K562 (cell line): ENCODE measurements at regions not wholly inside any gene's neighbourhood (a gene's known extent, or its start where the extent isn't known, plus 50 kb on each side); places are given as distances from the start of the nearest gene placed in this dataset.

Experiments used
- POLR3A ChIP-seq: IDR thresholded peaks from 2 replicates; pipeline ENCODE4 v1.6.1; 2011; ENCODE audit warnings: borderline replicate concordance, mild to moderate bottlenecking, moderate library complexity; ENCODE audit not compliant: insufficient read length, insufficient read depth; ENCODE audit errors: extremely low read depth
- SMAD3 ChIP-seq: fragments of 450-650 bp; formaldehyde crosslinking; conservative IDR thresholded peaks from 2 replicates; pipeline ENCODE4 v1.4.0; 2020; ENCODE audit warnings: mild to moderate bottlenecking
- SMAD4 ChIP-seq: fragments of 250-450 bp; sonication (Bioruptor Pico); conservative IDR thresholded peaks from 2 replicates; pipeline ENCODE4 v1.8.0; 2021; ENCODE audit warnings: inconsistent platforms, mild to moderate bottlenecking, moderate library complexity
- USF1 ChIP-seq: sonication (generic); formaldehyde crosslinking; IDR thresholded peaks from 2 replicates; pipeline ENCODE4 v1.9.0; 2022; ENCODE audit warnings: mild to moderate bottlenecking, missing genetic modification reagents
- ZNF23 ChIP-seq: fragments of 250-450 bp; sonication (Bioruptor Pico); IDR thresholded peaks from 2 replicates; pipeline ENCODE4 v1.4.0; 2020; ENCODE audit warnings: mild to moderate bottlenecking
- ZNF311 ChIP-seq: fragments of 250-450 bp; sonication (Bioruptor Pico); IDR thresholded peaks from 2 replicates; pipeline ENCODE4 v1.4.0; 2020; ENCODE audit warnings: mild to moderate bottlenecking, moderate library complexity
- ZNF583 ChIP-seq: fragments of 250-450 bp; sonication (Bioruptor Pico); IDR thresholded peaks from 2 replicates; pipeline ENCODE4 v1.4.0; 2020
- TF ChIP-seq, protein P1 (sequence below), 2 experiments: fragments of 150-350 bp in 1 of 2; IDR thresholded peaks; 2 replicates each; pipeline ENCODE4 v1.6.1; 2012 to 2016; ENCODE audit warnings: low read depth in 2 of 2, low read length in 2 of 2, mild to moderate bottlenecking in 1 of 2, moderate library complexity in 1 of 2

DNA sequence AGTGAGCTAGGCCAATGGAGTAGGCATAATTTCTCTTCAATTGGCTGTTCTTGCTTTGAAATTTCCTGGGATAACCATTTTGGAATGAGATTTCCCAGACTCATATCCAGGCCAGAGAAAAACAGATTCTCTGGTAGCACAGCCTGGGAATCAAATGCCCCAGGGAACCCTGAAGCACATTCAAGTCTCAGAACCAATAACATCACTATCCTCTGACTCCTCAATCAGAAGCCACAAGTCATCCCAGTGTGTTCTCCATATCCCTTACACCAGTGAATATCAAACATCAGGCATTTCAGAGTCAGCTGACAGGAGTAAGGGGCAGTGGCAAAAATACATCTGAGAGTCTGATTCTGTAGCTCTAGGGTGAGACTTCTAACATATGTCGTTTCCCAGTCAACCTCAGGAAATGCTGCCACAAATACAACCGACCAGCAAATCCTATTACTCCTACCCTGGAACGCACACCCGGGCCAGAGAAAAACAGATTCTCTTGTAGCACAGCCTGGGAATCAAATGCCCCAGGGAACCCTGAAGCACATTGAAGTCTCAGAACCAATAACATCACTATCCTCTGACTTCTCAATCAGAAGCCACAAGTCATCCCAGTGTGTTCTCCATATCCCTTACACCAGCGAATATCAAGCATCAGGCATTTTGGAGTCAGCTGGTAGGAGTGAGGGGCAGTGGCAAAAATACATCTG is 537.7 kb upstream of the NMUR2 start (continued):
- TF ChIP-seq, protein P1, sequence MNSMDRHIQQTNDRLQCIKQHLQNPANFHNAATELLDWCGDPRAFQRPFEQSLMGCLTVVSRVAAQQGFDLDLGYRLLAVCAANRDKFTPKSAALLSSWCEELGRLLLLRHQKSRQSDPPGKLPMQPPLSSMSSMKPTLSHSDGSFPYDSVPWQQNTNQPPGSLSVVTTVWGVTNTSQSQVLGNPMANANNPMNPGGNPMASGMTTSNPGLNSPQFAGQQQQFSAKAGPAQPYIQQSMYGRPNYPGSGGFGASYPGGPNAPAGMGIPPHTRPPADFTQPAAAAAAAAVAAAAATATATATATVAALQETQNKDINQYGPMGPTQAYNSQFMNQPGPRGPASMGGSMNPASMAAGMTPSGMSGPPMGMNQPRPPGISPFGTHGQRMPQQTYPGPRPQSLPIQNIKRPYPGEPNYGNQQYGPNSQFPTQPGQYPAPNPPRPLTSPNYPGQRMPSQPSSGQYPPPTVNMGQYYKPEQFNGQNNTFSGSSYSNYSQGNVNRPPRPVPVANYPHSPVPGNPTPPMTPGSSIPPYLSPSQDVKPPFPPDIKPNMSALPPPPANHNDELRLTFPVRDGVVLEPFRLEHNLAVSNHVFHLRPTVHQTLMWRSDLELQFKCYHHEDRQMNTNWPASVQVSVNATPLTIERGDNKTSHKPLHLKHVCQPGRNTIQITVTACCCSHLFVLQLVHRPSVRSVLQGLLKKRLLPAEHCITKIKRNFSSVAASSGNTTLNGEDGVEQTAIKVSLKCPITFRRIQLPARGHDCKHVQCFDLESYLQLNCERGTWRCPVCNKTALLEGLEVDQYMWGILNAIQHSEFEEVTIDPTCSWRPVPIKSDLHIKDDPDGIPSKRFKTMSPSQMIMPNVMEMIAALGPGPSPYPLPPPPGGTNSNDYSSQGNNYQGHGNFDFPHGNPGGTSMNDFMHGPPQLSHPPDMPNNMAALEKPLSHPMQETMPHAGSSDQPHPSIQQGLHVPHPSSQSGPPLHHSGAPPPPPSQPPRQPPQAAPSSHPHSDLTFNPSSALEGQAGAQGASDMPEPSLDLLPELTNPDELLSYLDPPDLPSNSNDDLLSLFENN (IDR thresholded peaks at IDR 0.05; ENCODE audit: low read depth in 2 of 2, low read length in 2 of 2), result no peak
- TF ChIP-seq POLR3A (no peak), ZNF311 (CRISPR knock-in tag) (no peak), SMAD4 (CRISPR knock-in tag) (no peak), ZNF23 (no peak), USF1 (CRISPR knock-in tag) (no peak), ZNF583 (CRISPR knock-in tag) (no peak), SMAD3 (CRISPR knock-in tag) (no peak)
